ENCODE measurements at regions not wholly inside any gene's neighbourhood (a gene's known extent, or its start where the extent isn't known, plus 50 kb on each side); places are given as distances from the start of the nearest gene placed in this dataset.

DNA sequence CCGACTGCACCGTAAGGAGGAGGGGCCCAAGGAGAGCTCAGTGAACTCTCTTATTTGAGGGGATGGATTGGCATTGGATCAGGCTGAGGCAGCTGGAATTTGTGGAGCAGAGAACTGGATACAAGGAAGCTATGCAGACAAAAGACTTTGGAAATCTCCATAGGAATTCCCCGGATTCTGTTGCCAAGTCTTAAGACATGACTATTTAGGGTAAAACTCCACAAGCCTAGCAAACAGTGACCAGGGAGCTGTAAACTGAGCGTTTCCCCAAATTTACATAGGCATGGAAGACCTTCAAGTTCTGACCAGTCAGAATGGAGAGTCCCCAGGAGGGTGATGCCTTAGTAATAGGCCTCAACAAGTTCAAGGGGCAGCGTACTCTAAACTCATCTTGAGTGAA, 82.5 kb upstream of the PCBD1 start:
- POLR2A ChIA-PET: no interaction called here
- Mint-ChIP-seq H3K27me3 (peaks cover 7% of the 10 kb centered on the region), H3K36me3 (ENCODE audit: low read depth) (no peaks in the 10 kb centered on the region), H3K4me1 (ENCODE audit: low read depth) (no peaks in the 10 kb centered on the region), H3K9me3 (no peaks in the 10 kb centered on the region), H3K27ac (no peak overlapping the region), H3K4me3 (no peak overlapping the region)
- ATAC-seq: no peak
- CTCF ChIA-PET: no interaction called here
- DNase-seq: no peak
- TF ChIP-seq, protein P1, sequence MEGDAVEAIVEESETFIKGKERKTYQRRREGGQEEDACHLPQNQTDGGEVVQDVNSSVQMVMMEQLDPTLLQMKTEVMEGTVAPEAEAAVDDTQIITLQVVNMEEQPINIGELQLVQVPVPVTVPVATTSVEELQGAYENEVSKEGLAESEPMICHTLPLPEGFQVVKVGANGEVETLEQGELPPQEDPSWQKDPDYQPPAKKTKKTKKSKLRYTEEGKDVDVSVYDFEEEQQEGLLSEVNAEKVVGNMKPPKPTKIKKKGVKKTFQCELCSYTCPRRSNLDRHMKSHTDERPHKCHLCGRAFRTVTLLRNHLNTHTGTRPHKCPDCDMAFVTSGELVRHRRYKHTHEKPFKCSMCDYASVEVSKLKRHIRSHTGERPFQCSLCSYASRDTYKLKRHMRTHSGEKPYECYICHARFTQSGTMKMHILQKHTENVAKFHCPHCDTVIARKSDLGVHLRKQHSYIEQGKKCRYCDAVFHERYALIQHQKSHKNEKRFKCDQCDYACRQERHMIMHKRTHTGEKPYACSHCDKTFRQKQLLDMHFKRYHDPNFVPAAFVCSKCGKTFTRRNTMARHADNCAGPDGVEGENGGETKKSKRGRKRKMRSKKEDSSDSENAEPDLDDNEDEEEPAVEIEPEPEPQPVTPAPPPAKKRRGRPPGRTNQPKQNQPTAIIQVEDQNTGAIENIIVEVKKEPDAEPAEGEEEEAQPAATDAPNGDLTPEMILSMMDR (IDR thresholded peaks at IDR 0.05): no peak
- intact Hi-C loops (cut with micrococcal nuclease): no loop called here

DNA sequence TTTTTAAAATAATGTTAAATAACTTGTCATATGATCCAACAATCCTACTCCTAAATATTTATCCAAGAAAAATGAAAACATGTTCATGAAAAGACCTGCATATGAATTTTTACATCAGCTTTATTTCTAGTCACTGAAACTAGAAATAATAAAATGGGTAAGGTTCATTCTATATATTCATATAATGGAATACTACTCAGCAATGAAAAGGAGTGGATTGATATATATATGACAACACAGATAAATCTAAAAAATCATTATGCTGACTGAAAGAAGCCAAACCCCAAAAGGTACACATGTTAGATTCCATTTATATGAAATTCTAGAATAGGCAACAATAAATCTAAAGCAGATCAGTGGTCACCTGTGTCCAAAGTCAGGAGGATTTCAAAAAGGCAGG, 84.9 kb upstream of the PCBD1 start:
- CTCF ChIA-PET: interaction anchor here (1.3 kb wide), 1 partner anchor 48 kb away, joined by 4 read pairs; no protein-coding TSS in a partner anchor

DNA sequence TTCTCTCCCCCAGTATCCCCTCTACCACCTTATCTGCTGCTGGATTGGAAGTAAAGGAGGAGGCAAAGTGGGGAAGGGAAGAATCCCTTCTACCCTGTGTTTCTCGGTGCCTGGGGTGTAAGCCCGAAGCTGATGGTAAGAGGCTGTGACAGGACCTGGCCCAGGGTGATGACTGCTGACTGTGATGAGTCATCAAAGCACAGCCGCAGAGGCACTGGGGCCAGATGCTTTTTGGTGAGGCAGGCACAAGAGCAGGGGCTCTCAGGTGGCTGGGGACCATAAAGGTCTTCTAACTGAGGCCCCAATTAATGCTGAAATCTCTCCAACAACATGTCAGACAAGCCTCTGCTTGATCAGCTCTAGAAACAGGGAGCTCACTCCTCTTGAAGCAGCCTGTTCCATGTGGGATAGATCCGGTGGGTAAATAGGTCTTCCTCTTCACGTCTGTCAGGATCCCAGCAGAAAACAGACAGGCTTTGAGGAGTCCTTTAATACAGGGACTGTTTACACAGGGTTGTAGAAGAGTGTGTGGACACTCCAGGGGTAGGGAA, 86.1 kb upstream of the PCBD1 start:
- ATAC-seq (peak; percentile 42), DNase-seq (peak; percentile 22)
- no peak overlapping the region for H3K4me3 Mint-ChIP-seq
- H3K27ac Mint-ChIP-seq: no peak overlapping the region
- no peaks in the 10 kb centered on the region for H3K36me3 Mint-ChIP-seq (ENCODE audit: low read depth)
- peaks cover 7% of the 10 kb centered on the region for H3K27me3 Mint-ChIP-seq
- no peaks in the 10 kb centered on the region for H3K4me1 Mint-ChIP-seq (ENCODE audit: low read depth)
- TF ChIP-seq, protein P1 (IDR thresholded peaks at IDR 0.05): no peak
- intact Hi-C loops (cut with micrococcal nuclease): no loop called here
- CTCF ChIA-PET: interaction anchor here (0.6 to 1.4 kb wide), 2 partner anchors 139 to 310 kb away, joined by 3 to 4 read pairs; no protein-coding TSS in a partner anchor
- H3K9me3 Mint-ChIP-seq: no peaks in the 10 kb centered on the region
- POLR2A ChIA-PET: no interaction called here

More for the DNA sequence above, 84.9 kb upstream of the PCBD1 start:
- no peak for ATAC-seq
- Mint-ChIP-seq H3K27ac (no peak overlapping the region), H3K4me3 (no peak overlapping the region), H3K4me1 (ENCODE audit: low read depth) (no peaks in the 10 kb centered on the region), H3K27me3 (peaks cover 7% of the 10 kb centered on the region), H3K9me3 (no peaks in the 10 kb centered on the region), H3K36me3 (ENCODE audit: low read depth) (no peaks in the 10 kb centered on the region)
- intact Hi-C loops (cut with micrococcal nuclease): no loop called here
- POLR2A ChIA-PET: no interaction called here
- no peak for DNase-seq
- TF ChIP-seq, protein P1 (IDR thresholded peaks at IDR 0.05): no peak

DNA sequence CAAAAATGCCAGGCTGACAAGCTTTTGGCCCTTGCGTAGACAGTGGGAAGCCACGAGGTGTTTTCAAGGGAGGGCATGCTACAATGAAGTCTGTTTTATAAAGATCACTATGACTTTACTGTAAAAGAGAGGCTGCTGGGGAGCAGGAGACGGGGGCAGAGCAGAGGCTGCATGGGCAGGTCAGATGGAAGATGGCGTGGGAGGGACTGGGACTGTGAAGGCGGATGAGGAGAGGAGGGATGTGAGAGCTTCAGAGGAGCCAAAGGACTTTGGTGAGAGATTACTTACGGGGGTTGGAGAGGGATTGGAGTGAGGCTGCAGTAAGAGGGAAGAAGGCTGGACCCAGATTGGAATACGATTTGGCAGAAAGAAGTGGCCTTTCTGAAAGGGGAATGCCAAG, 86.6 kb upstream of the PCBD1 start:
- CTCF ChIA-PET: interaction anchor here (0.6 to 1.4 kb wide), 2 partner anchors 139 to 310 kb away, joined by 3 to 4 read pairs; no protein-coding TSS in a partner anchor
- Mint-ChIP-seq H3K4me3 (no peak overlapping the region), H3K9me3 (no peaks in the 10 kb centered on the region), H3K4me1 (ENCODE audit: low read depth) (no peaks in the 10 kb centered on the region), H3K36me3 (ENCODE audit: low read depth) (no peaks in the 10 kb centered on the region), H3K27ac (no peak overlapping the region), H3K27me3 (peaks cover 7% of the 10 kb centered on the region)
- DNase-seq: no peak
- POLR2A ChIA-PET: no interaction called here
- no peak for ATAC-seq
- TF ChIP-seq, protein P1 (IDR thresholded peaks at IDR 0.05): no peak
- intact Hi-C loops (cut with micrococcal nuclease): no loop called here

DNA sequence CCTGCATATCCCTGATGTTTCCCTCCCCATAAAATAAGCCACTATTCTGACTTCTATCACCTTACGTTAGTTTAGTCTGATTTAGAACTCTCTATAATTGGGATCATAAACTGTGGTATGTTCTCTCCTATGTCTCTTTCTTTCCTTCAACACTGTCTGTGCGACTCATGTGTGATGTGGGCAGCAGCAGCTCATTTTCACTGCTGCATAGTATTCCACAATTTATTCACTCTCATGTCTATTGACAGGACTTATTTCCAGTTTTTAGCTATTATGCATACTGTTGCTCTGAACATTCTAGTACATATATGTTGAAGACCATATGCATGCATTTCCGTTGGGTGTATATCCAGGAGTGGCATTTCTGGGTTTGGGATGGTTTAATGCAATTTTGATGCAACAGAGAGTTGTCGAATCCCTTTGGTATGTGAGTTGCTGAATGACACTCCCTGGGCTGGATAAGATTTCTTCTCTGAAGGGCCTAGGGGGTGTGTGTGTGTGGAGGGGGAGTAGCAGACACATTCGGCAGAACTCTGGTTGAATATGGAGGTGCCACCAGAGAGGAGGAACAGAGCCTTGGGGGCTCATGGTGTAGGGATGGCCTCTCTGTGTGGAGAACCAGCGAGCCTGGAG, 87.8 kb upstream of the PCBD1 start:
- no peak overlapping the region for H3K27ac Mint-ChIP-seq
- CTCF ChIA-PET: interaction anchor here (1.3 kb wide), 1 partner anchor 51 kb away, joined by 4 read pairs; no protein-coding TSS in a partner anchor
- no peak for ATAC-seq

More for the DNA sequence above, 87.8 kb upstream of the PCBD1 start:
- intact Hi-C loops (cut with micrococcal nuclease): no loop called here
- no peaks in the 10 kb centered on the region for H3K4me1 Mint-ChIP-seq (ENCODE audit: low read depth)
- TF ChIP-seq, protein P1 (IDR thresholded peaks at IDR 0.05): no peak
- POLR2A ChIA-PET: no interaction called here
- peaks cover 2% of the 10 kb centered on the region for H3K27me3 Mint-ChIP-seq
- no peaks in the 10 kb centered on the region for H3K36me3 Mint-ChIP-seq (ENCODE audit: low read depth)
- H3K4me3 Mint-ChIP-seq: no peak overlapping the region
- H3K9me3 Mint-ChIP-seq: no peaks in the 10 kb centered on the region
- DNase-seq: no peak
